NB4 (cell line): ENCODE measurements at regions not wholly inside any gene's neighbourhood (a gene's known extent, or its start where the extent isn't known, plus 50 kb on each side); places are given as distances from the start of the nearest gene placed in this dataset.

Source experiments
- DNase-seq: peaks from one replicate; pipeline ENCODE4 v3.0.0; 2010; ENCODE audit warnings: low read depth
- H3K4me3 ChIP-seq: one replicate; pipeline ENCODE4 v1.5.1; 2011; ENCODE audit warnings: mild to moderate bottlenecking, low read depth, low read length, moderate library complexity
- CTCF ChIP-seq: IDR thresholded peaks from one replicate; pipeline ENCODE4 v1.5.1; 2012; ENCODE audit warnings: low read depth, low read length
- MAX ChIP-seq: IDR thresholded peaks from 2 replicates; pipeline ENCODE4 v1.6.1; 2011; ENCODE audit warnings: low read depth, low read length
- MYC ChIP-seq: IDR thresholded peaks from 2 replicates; pipeline ENCODE4 v1.6.1; 2011; ENCODE audit warnings: low read depth, low read length
- POLR2A ChIP-seq: IDR thresholded peaks from 2 replicates; pipeline ENCODE4 v1.6.1; 2011; ENCODE audit warnings: mild to moderate bottlenecking; ENCODE audit not compliant: insufficient read length; ENCODE audit errors: extremely low read depth

- H3K4me3 ChIP-seq: no peak overlapping the region
- no peak for DNase-seq
- TF ChIP-seq POLR2A (no peak), MAX (no peak), CTCF (no peak), MYC (no peak)
Observed at GRCh38 chr18:30622104-30622503, 420.4 kb downstream of the DSC3 start.

GRCh38 chr18:30618567-30618966 is 424.0 kb downstream of the DSC3 start:
- no peak for TF ChIP-seq CTCF
- H3K4me3 ChIP-seq: no peak overlapping the region
- no peak for DNase-seq

GRCh38 chr18:30616414-30616813 is 426.1 kb downstream of the DSC3 start:
- DNase-seq: no peak
- H3K4me3 ChIP-seq: no peak overlapping the region
- TF ChIP-seq MYC (no peak), CTCF (no peak), MAX (no peak), POLR2A (no peak)

- no peak overlapping the region for H3K4me3 ChIP-seq
- TF ChIP-seq POLR2A (no peak), CTCF (no peak), MYC (no peak), MAX (no peak)
- no peak for DNase-seq
Observed at GRCh38 chr18:30613467-30613801, 429.1 kb downstream of the DSC3 start.

- no peak for DNase-seq
- H3K4me3 ChIP-seq: no peak overlapping the region
- TF ChIP-seq MAX: no peak
- no peak for TF ChIP-seq POLR2A
- TF ChIP-seq CTCF: no peak
- no peak for TF ChIP-seq MYC
Observed at GRCh38 chr18:30601541-30601940, 441.0 kb downstream of the DSC3 start.

GRCh38 chr18:30597202-30597601 is 445.3 kb downstream of the DSC3 start:
- DNase-seq: no peak
- no peak for TF ChIP-seq MYC
- TF ChIP-seq POLR2A: no peak
- TF ChIP-seq CTCF: no peak
- TF ChIP-seq MAX: no peak
- H3K4me3 ChIP-seq: no peak overlapping the region
